Effector memory CD4-positive, alpha-beta T cell (primary cell): ENCODE measurements at regions not wholly inside any gene's neighbourhood (a gene's known extent, or its start where the extent isn't known, plus 50 kb on each side); places are given as distances from the start of the nearest gene placed in this dataset.
"Not testable (repeated sequence)": the region's sequence is repeated elsewhere in the genome, so short reads cannot be mapped to it uniquely, and the experiment has no call there.

Source experiments
- DNase-seq, 3 donors: peaks; one replicate each; pipeline ENCODE4 v3.0.0-alpha.2; 2020
- H3K27ac ChIP-seq: 2 replicates; pipeline ENCODE4 v1.7.0; 2013; ENCODE audit warnings: mild to moderate bottlenecking, low read length, moderate library complexity; ENCODE audit not compliant: insufficient read depth, poor library complexity, severe bottlenecking
- H3K27me3 ChIP-seq: replicated peaks from 2 replicates; pipeline ENCODE4 v1.7.0; 2013; ENCODE audit warnings: mild to moderate bottlenecking, low read length; ENCODE audit not compliant: insufficient read depth, control insufficient read depth, poor library complexity, severe bottlenecking
- H3K36me3 ChIP-seq: 2 replicates; pipeline ENCODE4 v1.7.0; 2013; ENCODE audit warnings: mild to moderate bottlenecking, low read length, moderate library complexity; ENCODE audit not compliant: control insufficient read depth, insufficient read depth
- H3K4me1 ChIP-seq: 2 replicates; pipeline ENCODE4 v1.7.0; 2013; ENCODE audit warnings: low read length, mild to moderate bottlenecking; ENCODE audit not compliant: control insufficient read depth, insufficient read depth, poor library complexity, severe bottlenecking
- H3K4me3 ChIP-seq: 2 replicates; pipeline ENCODE4 v1.7.0; 2013; ENCODE audit warnings: low read length, low read depth, mild to moderate bottlenecking; ENCODE audit not compliant: insufficient read depth, poor library complexity, severe bottlenecking
- H3K9me3 ChIP-seq: 2 replicates; pipeline ENCODE4 v1.7.0; 2013; ENCODE audit warnings: mild to moderate bottlenecking, low read length, moderate library complexity; ENCODE audit not compliant: control insufficient read depth

DNA sequence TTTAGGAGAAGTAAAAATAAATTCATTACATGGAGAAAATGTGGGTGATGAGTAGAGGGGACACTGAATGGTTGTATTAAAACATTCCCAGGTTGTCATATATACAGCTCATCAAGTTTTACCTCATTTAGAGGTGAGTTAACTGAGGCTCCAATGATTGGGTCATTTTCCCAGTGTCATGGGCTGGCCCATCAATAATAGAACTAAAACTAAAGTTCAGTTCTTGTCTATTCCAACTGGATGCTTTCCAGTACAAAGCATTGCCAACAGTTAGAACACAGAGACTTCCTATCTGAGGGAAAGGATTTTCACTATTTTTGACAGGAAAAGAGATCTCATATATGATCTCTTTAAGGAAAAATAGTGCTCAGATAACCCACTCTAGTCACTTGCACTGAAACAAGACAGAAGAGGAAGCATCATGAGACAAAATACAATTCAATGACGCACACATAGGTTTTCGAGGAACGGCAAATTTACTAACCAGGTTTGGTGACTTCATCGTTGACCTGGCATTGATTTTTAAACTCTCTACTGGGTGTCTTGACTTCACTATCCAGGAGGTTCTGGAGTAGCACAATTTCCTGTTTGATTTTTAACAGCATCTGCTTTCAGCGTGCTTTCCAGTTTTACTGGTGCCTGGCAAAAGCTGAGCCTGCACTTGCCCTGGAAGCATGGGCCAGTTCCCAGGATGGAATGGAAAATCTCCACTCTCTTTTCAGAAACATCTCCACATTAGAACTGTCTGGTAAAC, 195.5 kb upstream of the FBXL4 start:
- H3K27ac ChIP-seq: no peak overlapping the region
- H3K4me3 ChIP-seq: no peak overlapping the region
- no peaks in the 10 kb centered on the region for H3K4me1 ChIP-seq
- DNase-seq: no peak
- H3K9me3 ChIP-seq: no peaks in the 10 kb centered on the region
- no peaks in the 10 kb centered on the region for H3K36me3 ChIP-seq
- no peaks in the 10 kb centered on the region for H3K27me3 ChIP-seq

DNA sequence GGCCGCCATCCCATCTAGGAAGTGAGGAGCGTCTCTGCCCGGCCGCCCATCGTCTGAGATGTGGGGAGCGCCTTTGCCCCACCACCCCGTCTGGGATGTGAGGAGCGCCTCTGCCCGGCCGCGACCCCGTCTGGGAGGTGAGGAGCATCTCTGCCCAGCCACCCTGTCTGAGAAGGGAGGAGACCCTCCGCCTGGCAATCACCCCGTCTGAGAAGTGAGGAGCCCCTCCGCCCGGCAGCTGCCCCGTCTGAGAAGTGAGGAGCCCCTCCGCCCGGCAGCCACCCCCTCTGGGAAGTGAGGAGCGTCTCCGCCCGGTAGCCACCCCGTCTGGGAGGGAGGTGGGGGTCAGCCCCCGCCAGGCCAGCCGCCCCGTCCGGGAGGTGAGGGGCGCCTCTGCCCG, 194.2 kb upstream of the FBXL4 start:
- H3K27ac ChIP-seq: not testable (repeated sequence)

DNA sequence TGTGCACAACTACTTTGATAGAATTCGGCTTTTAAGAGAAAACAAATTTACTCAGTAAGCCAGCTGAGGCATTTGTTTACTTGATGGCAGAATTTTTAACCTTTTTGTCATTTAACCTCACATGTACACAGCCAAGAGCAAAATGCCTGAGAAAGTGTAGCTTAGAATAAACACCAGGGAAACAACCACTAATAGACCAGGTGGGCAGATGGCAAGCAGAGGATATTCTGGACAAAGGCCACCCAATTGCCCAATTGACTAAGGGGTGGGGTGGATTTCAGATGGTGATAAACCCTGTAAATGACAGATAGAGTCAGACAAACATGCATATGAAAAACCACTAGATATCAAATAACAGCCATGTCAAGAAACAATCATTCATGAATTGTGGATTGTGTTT, 190.7 kb upstream of the FBXL4 start:
- Histone ChIP-seq H3K9me3 (no peaks in the 10 kb centered on the region), H3K4me3 (no peak overlapping the region), H3K27ac (no peak overlapping the region), H3K27me3 (no peaks in the 10 kb centered on the region), H3K4me1 (no peaks in the 10 kb centered on the region), H3K36me3 (no peaks in the 10 kb centered on the region)
- no peak for DNase-seq

More for the DNA sequence above, 194.2 kb upstream of the FBXL4 start:
- H3K36me3 ChIP-seq, DNase-seq, H3K4me3 ChIP-seq, H3K27me3 ChIP-seq, H3K4me1 ChIP-seq, H3K9me3 ChIP-seq: not testable (repeated sequence)

DNA sequence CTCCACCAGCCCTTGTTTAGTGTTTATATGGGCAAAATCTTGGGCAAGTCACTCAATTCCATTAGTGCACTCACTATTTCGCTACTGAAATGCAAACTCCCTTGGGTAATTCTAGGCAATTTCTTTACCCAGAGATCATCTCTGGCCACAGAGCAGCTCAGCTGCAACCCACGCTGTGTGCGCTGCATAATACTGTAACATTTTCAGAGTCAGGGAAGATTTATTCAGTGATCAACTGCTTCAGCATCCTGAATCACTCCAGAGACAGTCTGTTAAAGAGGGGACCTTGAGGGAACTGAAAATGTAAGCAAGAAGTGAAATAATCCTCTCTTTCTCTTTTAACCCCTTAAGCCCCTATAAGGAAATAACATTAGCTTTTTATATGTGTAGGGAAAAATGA, 189.6 kb upstream of the FBXL4 start:
- H3K4me1 ChIP-seq: no peaks in the 10 kb centered on the region
- H3K27me3 ChIP-seq: no peaks in the 10 kb centered on the region
- no peaks in the 10 kb centered on the region for H3K36me3 ChIP-seq
- no peaks in the 10 kb centered on the region for H3K9me3 ChIP-seq
- no peak overlapping the region for H3K27ac ChIP-seq
- H3K4me3 ChIP-seq: no peak overlapping the region
- no peak for DNase-seq

DNA sequence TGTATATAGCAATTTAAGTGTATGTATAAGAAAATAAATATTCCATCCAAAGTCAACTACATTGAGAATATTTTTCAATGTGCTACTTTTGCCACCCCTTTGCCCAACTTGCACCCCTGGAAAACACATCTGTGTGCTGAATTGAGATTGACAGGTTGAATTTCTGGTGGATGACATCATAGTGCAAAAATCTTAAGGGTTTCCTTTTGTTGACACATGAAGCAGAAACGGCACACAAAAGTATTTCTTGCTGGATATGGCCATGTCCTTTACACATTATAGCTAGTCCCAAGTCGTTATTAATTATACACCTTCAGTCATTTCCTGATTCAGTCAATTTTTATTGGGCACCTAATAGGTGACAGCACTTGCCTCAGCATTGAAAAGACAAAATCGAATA, 188.7 kb upstream of the FBXL4 start:
- Histone ChIP-seq H3K4me1 (no peaks in the 10 kb centered on the region), H3K4me3 (no peak overlapping the region), H3K36me3 (no peaks in the 10 kb centered on the region), H3K27ac (no peak overlapping the region), H3K27me3 (no peaks in the 10 kb centered on the region), H3K9me3 (no peaks in the 10 kb centered on the region)
- DNase-seq: no peak

DNA sequence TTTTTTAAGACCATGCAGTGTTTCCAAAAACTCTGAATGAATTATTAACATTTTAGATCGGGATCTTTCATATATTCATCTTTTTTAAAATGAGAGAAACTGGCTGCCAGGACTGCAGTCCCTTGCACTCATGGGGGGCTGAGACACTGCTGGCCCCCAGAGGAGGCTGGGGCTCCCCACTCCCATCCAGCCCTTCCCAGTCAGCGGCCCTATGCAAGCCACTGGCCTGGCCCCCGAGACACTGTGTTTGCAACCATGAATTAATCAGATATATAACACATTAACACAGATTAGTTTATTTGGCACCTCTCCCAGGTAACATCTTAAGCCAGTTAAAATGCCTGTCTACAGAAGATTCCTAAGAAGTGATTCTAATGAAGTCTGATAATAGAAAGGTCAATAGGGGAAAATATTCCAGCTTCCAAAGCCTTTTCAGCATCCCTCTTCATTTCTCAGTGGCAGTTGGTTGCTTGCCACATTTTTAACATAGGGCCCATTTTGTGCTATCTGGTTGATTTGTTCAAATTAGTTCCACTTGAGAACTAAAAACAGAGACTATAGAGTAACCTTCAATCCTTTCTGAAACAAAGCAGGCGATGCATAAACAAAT, 184.4 kb upstream of the FBXL4 start:
- Histone ChIP-seq H3K27me3 (no peaks in the 10 kb centered on the region), H3K9me3 (no peaks in the 10 kb centered on the region), H3K27ac (no peak overlapping the region), H3K4me3 (no peak overlapping the region), H3K36me3 (no peaks in the 10 kb centered on the region), H3K4me1 (no peaks in the 10 kb centered on the region)
- DNase-seq: no peak

DNA sequence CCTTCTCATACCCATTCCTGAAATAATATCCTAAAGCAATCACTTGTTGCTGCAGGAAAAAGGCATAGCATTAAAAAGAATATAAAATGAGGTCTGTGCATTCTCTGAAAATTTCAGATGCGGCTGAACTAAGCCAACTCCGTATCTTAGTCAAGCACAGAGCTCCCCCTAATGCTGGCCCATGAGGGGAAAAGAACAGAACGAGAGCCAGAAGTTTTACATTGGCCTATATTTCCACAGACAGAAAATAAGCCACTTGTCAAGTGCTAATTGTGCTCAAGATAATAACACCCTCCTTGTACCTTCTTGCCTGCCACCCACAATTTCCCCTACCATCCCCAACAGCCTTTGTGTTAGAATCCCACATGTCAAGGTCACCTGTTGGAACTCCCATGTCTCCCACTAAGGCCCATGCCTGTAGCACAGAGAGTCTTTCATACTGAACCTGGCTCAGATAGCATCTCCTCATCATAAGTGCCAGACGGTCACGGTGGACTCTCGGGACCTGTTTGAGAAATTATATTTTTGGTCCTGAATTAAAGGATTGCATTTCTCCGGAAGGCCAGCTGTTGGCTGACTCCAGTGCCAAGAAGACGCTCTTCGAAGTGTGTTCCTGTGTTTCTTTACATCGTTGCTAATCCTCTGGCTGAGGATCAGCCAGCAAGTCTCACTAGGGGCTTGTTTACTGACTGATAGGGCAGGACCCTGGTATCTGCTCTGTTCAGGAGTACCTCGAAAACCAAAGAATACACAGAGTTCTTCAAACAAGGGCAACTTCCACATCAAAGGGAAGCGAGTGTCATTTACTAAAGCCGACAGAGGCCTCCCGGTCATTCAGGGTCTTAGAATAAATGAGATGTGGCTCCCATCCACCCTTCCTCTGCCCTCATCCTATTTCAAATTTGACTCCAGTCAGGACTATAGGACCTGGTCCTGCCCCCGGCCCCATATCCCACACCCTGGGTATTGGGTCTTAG, 183.4 kb upstream of the FBXL4 start:
- Histone ChIP-seq H3K27ac (no peak overlapping the region), H3K27me3 (no peaks in the 10 kb centered on the region)

DNA sequence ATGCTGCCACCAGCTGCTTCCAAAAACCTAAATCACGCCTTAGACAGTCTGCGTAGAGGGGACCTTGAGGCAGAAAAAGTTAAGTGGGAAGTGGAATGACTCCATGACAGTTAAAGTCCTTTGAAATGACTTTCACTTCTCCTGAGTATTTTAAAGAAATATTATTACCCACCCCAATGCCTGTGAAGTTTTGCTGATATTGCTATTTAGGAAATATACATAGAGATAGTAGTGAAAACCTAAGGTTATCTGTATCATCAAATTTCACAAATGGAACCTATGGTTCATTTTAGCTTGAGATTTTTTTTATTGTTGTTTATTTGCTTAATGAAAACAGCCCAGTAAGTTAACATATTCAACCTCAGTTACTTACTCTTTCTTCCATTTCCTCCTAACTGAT, 182.1 kb upstream of the FBXL4 start:
- no peak overlapping the region for H3K4me3 ChIP-seq
- H3K27ac ChIP-seq: no peak overlapping the region
- H3K27me3 ChIP-seq: no peaks in the 10 kb centered on the region
- no peaks in the 10 kb centered on the region for H3K9me3 ChIP-seq
- H3K4me1 ChIP-seq: no peaks in the 10 kb centered on the region
- DNase-seq: no peak
- H3K36me3 ChIP-seq: no peaks in the 10 kb centered on the region

More for the DNA sequence above, 183.4 kb upstream of the FBXL4 start:
- Histone ChIP-seq H3K9me3 (no peaks in the 10 kb centered on the region), H3K4me1 (no peaks in the 10 kb centered on the region), H3K4me3 (no peak overlapping the region), H3K36me3 (no peaks in the 10 kb centered on the region)
- DNase-seq: no peak

DNA sequence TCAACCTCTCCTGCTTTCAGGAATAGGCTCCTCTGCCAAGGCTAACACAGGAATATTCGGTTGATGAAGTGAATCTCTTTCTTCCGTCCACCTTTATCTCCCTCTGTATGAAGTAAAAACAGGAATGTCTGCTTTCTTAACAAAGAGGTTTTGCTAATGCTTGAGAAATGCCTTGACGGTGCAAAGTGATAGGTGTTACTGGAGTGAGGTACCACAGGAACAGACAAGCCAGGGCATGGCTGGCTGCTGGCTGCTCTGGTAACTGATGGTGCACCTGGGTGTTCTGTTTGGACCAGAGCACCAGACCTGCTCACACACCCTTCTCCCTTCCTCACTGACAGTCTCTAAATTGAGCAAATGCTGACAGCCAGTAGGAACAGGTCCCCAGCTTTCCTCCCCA, 174.0 kb upstream of the FBXL4 start:
- Histone ChIP-seq H3K27ac (no peak overlapping the region), H3K4me1 (no peaks in the 10 kb centered on the region), H3K4me3 (no peak overlapping the region)

DNA sequence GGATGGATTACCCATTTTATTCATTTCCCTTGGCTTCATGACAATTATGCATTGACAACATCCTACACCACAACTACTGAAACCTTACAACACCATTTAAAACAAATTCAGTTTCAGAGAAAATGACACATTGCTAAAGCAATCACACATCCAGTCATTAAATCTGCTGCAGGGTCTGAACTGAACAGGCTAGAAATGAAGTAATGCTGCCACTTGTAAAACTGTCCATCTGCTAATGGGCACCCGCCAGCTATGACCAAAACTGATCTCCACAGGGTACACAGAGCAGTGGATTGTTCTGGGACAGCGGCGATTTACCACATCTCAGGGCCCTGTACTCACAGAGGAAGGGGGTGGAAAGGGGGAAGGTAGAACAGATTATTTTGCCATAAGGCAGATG, 172.9 kb upstream of the FBXL4 start:
- H3K27me3 ChIP-seq: peaks cover 2% of the 10 kb centered on the region
- no peaks in the 10 kb centered on the region for H3K9me3 ChIP-seq
- no peaks in the 10 kb centered on the region for H3K4me1 ChIP-seq
- no peak overlapping the region for H3K27ac ChIP-seq
- no peak for DNase-seq
- H3K4me3 ChIP-seq: no peak overlapping the region
- H3K36me3 ChIP-seq: no peaks in the 10 kb centered on the region

More for the DNA sequence above, 174.0 kb upstream of the FBXL4 start:
- H3K36me3 ChIP-seq: no peaks in the 10 kb centered on the region
- H3K9me3 ChIP-seq: no peaks in the 10 kb centered on the region
- no peak for DNase-seq
- peaks cover 2% of the 10 kb centered on the region for H3K27me3 ChIP-seq
